Skin epidermis (tissue), 12 donors: ENCODE measurements at regions not wholly inside any gene's neighbourhood (a gene's known extent, or its start where the extent isn't known, plus 50 kb on each side); places are given as distances from the start of the nearest gene placed in this dataset.
"Not testable (repeated sequence)": the region's sequence is repeated elsewhere in the genome, so short reads cannot be mapped to it uniquely, and the experiment has no call there.

Experiments
- H3K27ac ChIP-seq, 21 experiments: fragments of 200-600 bp; sonication (generic) in 11 of 21; one replicate each; pipeline ENCODE4 v1.5.0; 2020; ENCODE audit warnings: mild to moderate bottlenecking in 3 of 21, inconsistent platforms in 2 of 21, moderate library complexity in 2 of 21
- H3K4me3 ChIP-seq, 7 experiments: fragments of 200-600 bp; sonication (generic) in 2 of 7; one replicate each; pipeline ENCODE4 v1.5.0; 2020; ENCODE audit warnings: inconsistent platforms in 2 of 7, mild to moderate bottlenecking in 2 of 7, moderate library complexity in 1 of 7

- Histone ChIP-seq H3K4me3 (no peak overlapping the region), H3K27ac (no peak overlapping the region)
These were observed 234.6 kb upstream of the ID4 start for GRCh38 chr6:19602434-19603013.

- no peak overlapping the region for H3K4me3 ChIP-seq
- H3K27ac ChIP-seq, result no peak overlapping the region
These were observed 233.4 kb upstream of the ID4 start for GRCh38 chr6:19603721-19604120.

- Histone ChIP-seq H3K4me3 (no peak overlapping the region), H3K27ac (no peak overlapping the region)
These were observed 231.5 kb upstream of the ID4 start for GRCh38 chr6:19605624-19606023.

- Histone ChIP-seq H3K4me3 (no peak overlapping the region), H3K27ac (no peak overlapping the region)
These were observed 228.6 kb upstream of the ID4 start for GRCh38 chr6:19608546-19608945.

- Histone ChIP-seq H3K27ac (no peak overlapping the region), H3K4me3 (no peak overlapping the region)
These were observed 227.1 kb upstream of the ID4 start for GRCh38 chr6:19609972-19610641.

- H3K27ac ChIP-seq, H3K4me3 ChIP-seq: not testable (repeated sequence)
These were observed 224.3 kb upstream of the ID4 start for GRCh38 chr6:19612672-19613466.

GRCh38 chr6:19613678-19614077, 223.5 kb upstream of the ID4 start:
- no peak overlapping the region for H3K4me3 ChIP-seq
- H3K27ac ChIP-seq, result no peak overlapping the region

GRCh38 chr6:19616022-19616421, 221.1 kb upstream of the ID4 start:
- Histone ChIP-seq H3K4me3 (no peak overlapping the region), H3K27ac (no peak overlapping the region)

- H3K27ac ChIP-seq, result no peak overlapping the region
- no peak overlapping the region for H3K4me3 ChIP-seq
These were observed 204.9 kb upstream of the ID4 start for GRCh38 chr6:19632230-19632629.

- no peak overlapping the region for H3K4me3 ChIP-seq
- no peak overlapping the region for H3K27ac ChIP-seq
These were observed 204.4 kb upstream of the ID4 start for GRCh38 chr6:19632786-19633185.

GRCh38 chr6:19635728-19636127, 201.4 kb upstream of the ID4 start:
- H3K4me3 ChIP-seq, result no peak overlapping the region

GRCh38 chr6:19637010-19637409, 200.2 kb upstream of the ID4 start:
- H3K4me3 ChIP-seq, result no peak overlapping the region
- no peak overlapping the region for H3K27ac ChIP-seq

More at GRCh38 chr6:19635728-19636127, 201.4 kb upstream of the ID4 start:
- no peak overlapping the region for H3K27ac ChIP-seq

- Histone ChIP-seq H3K4me3 (no peak overlapping the region), H3K27ac (no peak overlapping the region)
These were observed 198.2 kb upstream of the ID4 start for GRCh38 chr6:19638931-19639330.

- Histone ChIP-seq H3K27ac (no peak overlapping the region), H3K4me3 (no peak overlapping the region)
These were observed 193.9 kb upstream of the ID4 start for GRCh38 chr6:19643287-19643686.

GRCh38 chr6:19643713-19644112, 193.5 kb upstream of the ID4 start:
- no peak overlapping the region for H3K27ac ChIP-seq

GRCh38 chr6:19655744-19656143, 181.4 kb upstream of the ID4 start:
- Histone ChIP-seq H3K4me3 (no peak overlapping the region), H3K27ac (no peak overlapping the region)

More at GRCh38 chr6:19643713-19644112, 193.5 kb upstream of the ID4 start:
- H3K4me3 ChIP-seq, result no peak overlapping the region

GRCh38 chr6:19660123-19660910, 176.9 kb upstream of the ID4 start:
- no peak overlapping the region for H3K4me3 ChIP-seq
- no peak overlapping the region for H3K27ac ChIP-seq

GRCh38 chr6:19662911-19663310, 174.3 kb upstream of the ID4 start:
- Histone ChIP-seq H3K4me3 (no peak overlapping the region), H3K27ac (no peak overlapping the region)

GRCh38 chr6:19663479-19663878, 173.7 kb upstream of the ID4 start:
- Histone ChIP-seq H3K4me3 (no peak overlapping the region), H3K27ac (no peak overlapping the region)

- H3K27ac ChIP-seq, result no peak overlapping the region
- no peak overlapping the region for H3K4me3 ChIP-seq
These were observed 173.1 kb upstream of the ID4 start for GRCh38 chr6:19664050-19664449.
